NT2/D1 (cell line): ENCODE measurements at regions not wholly inside any gene's neighbourhood (a gene's known extent, or its start where the extent isn't known, plus 50 kb on each side); places are given as distances from the start of the nearest gene placed in this dataset.

ENCODE experiments used
- YY1 ChIP-seq: IDR thresholded peaks from 2 replicates; pipeline ENCODE4 v1.6.1; 2011; ENCODE audit not compliant: insufficient read length, insufficient read depth
- ZNF274 ChIP-seq: IDR thresholded peaks from 2 replicates; pipeline ENCODE4 v1.6.1; 2011; ENCODE audit warnings: mild to moderate bottlenecking, low read depth, low read length

DNA sequence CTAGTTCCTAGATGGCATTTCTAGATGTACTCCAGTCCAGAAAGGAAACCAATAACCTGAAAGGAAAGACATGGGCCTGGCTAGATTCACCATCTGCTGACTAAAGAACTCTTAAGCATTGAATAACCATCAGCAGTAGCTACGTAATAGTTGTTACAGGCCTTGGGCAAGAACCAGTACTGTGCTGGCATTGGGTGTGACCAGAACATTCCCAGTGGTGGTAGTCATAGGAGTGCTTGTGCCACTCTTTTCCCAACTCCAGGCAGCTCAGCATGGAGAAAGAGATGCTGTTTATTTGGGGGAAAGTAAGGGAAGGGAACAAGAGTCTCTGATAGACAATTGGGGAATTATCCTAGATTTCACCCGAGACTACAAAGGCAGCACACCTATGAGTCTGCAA is 333.3 kb downstream of the SLC16A7 start:
- TF ChIP-seq ZNF274 = no peak
- TF ChIP-seq YY1 = no peak
